ENCODE measurements at regions not wholly inside any gene's neighbourhood (a gene's known extent, or its start where the extent isn't known, plus 50 kb on each side); places are given as distances from the start of the nearest gene placed in this dataset.

DNA sequence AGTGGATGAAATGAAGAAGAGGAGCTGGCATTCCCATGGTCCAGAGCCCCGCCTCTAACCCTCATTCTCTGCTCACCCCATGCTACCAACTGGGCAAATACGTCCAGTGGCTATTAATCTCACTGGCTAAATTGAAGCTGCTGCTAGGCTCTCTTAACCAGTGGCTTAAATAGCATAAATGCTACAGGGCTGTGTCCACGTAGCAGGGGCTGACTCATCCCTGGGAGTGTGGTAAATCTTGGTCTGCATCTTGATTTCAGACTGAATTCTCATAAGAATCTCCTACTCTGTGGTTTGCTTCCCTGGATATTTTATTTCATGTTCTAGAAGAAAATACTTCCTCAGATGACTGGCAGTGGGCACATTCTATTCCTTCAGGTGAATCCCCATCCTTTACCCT lies 193.1 kb upstream of the ARG1 start:
- Mint-ChIP-seq H3K27me3 (no peaks in the 10 kb centered on the region), H3K27ac (no peak overlapping the region), H3K36me3 (ENCODE audit: low read depth) (no peaks in the 10 kb centered on the region), H3K4me1 (ENCODE audit: low read depth) (peaks cover 2% of the 10 kb centered on the region), H3K9me3 (no peaks in the 10 kb centered on the region), H3K4me3 (no peak overlapping the region)
- TF ChIP-seq CTCF (IDR thresholded peaks at IDR 0.05), result no peak
- DNase-seq (no peak), ATAC-seq (no peak)
- POLR2A ChIA-PET, result interaction anchor here (0.8 kb wide), 1 partner anchor 9 kb away, joined by 4 read pairs; no protein-coding TSS in a partner anchor
- intact Hi-C loops (cut with micrococcal nuclease), result no loop called here
- CTCF ChIA-PET, result no interaction called here

DNA sequence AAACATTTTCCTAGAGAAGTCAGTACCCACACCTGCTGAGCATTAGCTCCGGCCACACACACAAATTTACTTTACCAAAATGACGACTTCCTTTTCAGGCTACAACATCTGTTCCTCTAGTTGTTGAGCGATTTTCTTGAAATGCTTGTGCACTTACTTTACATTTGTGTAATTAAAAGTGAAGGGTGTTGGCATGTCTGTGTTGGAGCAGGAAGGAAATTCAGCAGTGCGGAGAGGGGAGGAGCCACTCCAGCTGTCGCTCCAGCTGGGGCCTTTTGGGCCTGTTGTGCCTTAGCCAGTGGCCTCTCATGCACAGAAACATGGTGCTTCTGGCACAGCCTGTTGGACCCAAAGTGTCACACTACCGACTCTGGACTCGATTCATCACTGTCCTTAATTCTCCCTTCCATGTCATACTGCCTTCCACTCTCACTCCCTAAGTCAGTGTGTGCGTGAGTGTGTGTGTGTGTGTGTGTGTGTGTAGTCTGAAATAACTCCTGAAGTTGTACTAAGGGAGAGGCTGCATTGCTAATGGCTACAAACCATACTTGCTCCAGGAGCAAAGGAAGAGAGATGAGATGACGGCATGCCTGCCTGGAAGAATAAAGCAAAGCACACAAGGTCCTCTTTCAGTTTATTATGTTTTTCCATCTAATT lies 191.8 kb upstream of the ARG1 start:
- DNase-seq (no peak), ATAC-seq (no peak)
- Mint-ChIP-seq H3K4me3 (no peak overlapping the region), H3K27ac (no peak overlapping the region), H3K4me1 (ENCODE audit: low read depth) (peaks cover 2% of the 10 kb centered on the region), H3K36me3 (ENCODE audit: low read depth) (no peaks in the 10 kb centered on the region), H3K9me3 (no peaks in the 10 kb centered on the region), H3K27me3 (no peaks in the 10 kb centered on the region)
- no peak for TF ChIP-seq CTCF (IDR thresholded peaks at IDR 0.05)
- intact Hi-C loops (cut with micrococcal nuclease), result no loop called here
- ChIA-PET POLR2A (no interaction called here), CTCF (no interaction called here)

GRCh38 chr6:131381709-131382093 lies 191.3 kb upstream of the ARG1 start:
- Mint-ChIP-seq H3K4me3 (no peak overlapping the region), H3K27ac (no peak overlapping the region), H3K4me1 (ENCODE audit: low read depth) (peaks cover 2% of the 10 kb centered on the region), H3K27me3 (no peaks in the 10 kb centered on the region), H3K9me3 (no peaks in the 10 kb centered on the region), H3K36me3 (ENCODE audit: low read depth) (no peaks in the 10 kb centered on the region)
- no peak for TF ChIP-seq CTCF (IDR thresholded peaks at IDR 0.05)
- ChIA-PET POLR2A (no interaction called here), CTCF (no interaction called here)
- DNase-seq (no peak), ATAC-seq (no peak)
- intact Hi-C loops (cut with micrococcal nuclease), result no loop called here

DNA sequence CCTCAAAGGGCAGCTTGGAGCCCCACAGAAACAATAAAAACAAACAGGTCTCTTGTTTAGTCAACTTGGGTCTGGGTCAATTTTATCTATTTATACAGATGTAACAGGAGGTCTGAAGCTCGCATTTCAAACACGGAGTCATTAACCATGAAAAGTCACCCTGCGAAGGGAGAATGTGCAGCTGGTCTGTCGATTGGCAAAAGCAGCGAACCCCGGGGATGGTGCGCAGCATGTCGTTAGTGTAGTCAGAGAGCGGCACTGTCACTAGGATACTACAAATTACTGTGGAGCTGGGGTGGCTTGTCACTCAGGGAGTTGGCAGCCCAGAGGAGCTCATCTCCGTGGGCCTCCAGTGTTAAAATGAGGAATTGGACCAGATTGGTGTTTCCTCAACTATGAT lies 190.4 kb upstream of the ARG1 start:
- Mint-ChIP-seq H3K4me3 (no peak overlapping the region), H3K27me3 (no peaks in the 10 kb centered on the region), H3K4me1 (ENCODE audit: low read depth) (peaks cover 2% of the 10 kb centered on the region), H3K27ac (no peak overlapping the region), H3K9me3 (no peaks in the 10 kb centered on the region), H3K36me3 (ENCODE audit: low read depth) (no peaks in the 10 kb centered on the region)
- DNase-seq, result no peak
- no peak for ATAC-seq
- POLR2A ChIA-PET, result interaction anchor here (0.5 kb wide), 1 partner anchor 40 kb away, joined by 3 read pairs; no protein-coding TSS in a partner anchor
- CTCF ChIA-PET, result no interaction called here
- intact Hi-C loops (cut with micrococcal nuclease), result no loop called here
- no peak for TF ChIP-seq CTCF (IDR thresholded peaks at IDR 0.05)

- no peak overlapping the region for H3K4me3 Mint-ChIP-seq
- H3K27ac Mint-ChIP-seq, result no peak overlapping the region
- intact Hi-C loops (cut with micrococcal nuclease), result no loop called here
- peaks cover 2% of the 10 kb centered on the region for H3K36me3 Mint-ChIP-seq (ENCODE audit: low read depth)
- TF ChIP-seq CTCF (IDR thresholded peaks at IDR 0.05), result no peak
- no peak for DNase-seq
- peaks cover 4% of the 10 kb centered on the region for H3K4me1 Mint-ChIP-seq (ENCODE audit: low read depth)
- ATAC-seq, result no peak
- POLR2A ChIA-PET, result interaction anchor here (0.8 kb wide), 1 partner anchor 163 kb away, joined by 5 read pairs; no protein-coding TSS in a partner anchor
- CTCF ChIA-PET, result interaction anchor here (0.7 to 1.2 kb wide), 3 partner anchors 10 to 184 kb away, joined by 3 read pairs; no protein-coding TSS in a partner anchor
- no peaks in the 10 kb centered on the region for H3K9me3 Mint-ChIP-seq
- H3K27me3 Mint-ChIP-seq, result no peaks in the 10 kb centered on the region
Observed at GRCh38 chr6:131383421-131384411, 189.3 kb upstream of the ARG1 start.

Measured in activated CD8-positive, alpha-beta T cell treated with anti-CD3 and anti-CD28 coated beads for 36 hours (primary cell).